SIG-M5 treated with dmso at 0.1 percent for 504 hours (cell line): ENCODE measurements at regions not wholly inside any gene's neighbourhood (a gene's known extent, or its start where the extent isn't known, plus 50 kb on each side); places are given as distances from the start of the nearest gene placed in this dataset.
"Not testable (repeated sequence)": the region's sequence is repeated elsewhere in the genome, so short reads cannot be mapped to it uniquely, and the experiment has no call there.

ENCODE experiments used
- DNase-seq: peaks from one replicate; lab custom pipeline; 2025; ENCODE audit not compliant: unreplicated experiment; lab: John Stamatoyannopoulos, UW

DNA sequence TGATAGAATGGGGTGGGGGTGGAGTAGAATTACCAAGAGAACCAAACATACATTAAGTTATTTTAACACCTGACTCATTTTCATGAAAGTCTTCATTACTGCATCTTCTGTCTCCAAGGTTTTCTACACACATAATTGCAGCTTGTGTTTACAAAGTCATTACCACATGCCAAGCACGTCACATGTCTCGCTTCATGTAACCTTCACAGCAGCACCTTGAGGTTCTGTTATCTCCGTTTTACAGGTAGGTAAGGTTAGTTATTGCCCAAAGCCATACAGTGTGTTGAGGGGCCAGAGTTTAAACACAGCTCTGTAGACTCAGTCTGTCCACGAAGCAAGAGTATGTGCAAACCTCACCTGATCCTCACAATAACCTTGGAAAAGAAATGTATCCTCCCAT lies 64.3 kb upstream of the RBM19 start:
- DNase-seq, result no peak

DNA sequence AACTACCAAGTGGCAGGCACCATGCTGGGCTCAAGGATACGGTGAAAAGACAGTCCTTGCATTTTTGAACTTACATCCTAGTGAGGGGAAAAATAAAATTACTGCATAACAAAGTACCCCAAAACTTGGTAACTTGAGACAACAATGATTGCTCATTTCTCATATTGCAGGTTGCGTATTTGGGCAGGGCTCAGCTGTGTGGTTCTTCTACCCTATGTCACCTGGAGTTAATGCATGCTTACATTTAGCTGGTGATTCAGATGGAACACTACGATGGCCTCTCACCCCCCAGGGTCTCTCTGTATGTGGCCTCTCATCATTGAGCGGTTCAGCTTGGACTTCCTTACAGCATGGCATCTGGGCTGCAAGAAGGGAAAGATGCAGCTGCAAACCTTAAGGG lies 60.7 kb upstream of the RBM19 start:
- DNase-seq, result no peak

DNA sequence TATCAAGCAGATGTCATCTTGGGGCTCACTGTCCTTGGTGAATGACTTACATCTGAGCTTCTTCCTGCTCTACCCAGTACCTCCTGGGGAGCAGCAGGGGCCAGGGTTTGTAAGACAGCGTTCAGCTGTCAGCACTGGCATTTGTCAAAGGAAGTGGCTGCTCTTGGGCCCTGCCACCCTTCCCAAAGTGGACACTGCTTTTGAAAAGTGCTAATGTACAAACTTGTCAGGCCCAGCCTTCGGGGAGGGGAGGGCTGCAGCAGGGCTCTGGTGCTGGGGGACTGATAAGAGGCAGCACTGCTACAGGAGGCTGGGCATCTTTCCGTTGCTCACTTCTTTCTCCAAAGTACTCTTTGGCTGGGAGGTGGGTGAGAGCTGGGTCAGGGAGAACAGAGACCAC lies 59.8 kb upstream of the RBM19 start:
- DNase-seq, result no peak

DNA sequence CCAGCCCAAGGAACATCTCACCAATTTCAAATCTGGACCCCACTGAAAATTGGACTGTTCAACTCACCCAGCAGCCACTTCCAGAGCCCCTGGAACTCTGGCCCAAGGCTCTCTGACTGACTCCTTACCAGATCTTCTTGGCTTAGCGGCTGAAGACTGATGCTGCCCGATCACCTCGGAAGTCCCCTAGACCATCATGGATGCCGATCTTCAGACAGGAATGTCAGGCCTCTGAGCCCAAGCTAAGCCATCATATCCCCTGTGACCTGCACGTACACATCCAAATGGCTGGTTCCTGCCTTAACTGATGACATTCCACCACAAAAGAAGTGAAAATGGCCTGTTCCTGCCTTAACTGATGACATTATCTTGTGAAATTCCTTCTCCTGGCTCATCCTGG lies 56.0 kb upstream of the RBM19 start:
- DNase-seq, result not testable (repeated sequence)

GRCh38 chr12:114018669-114019068 lies 52.5 kb upstream of the RBM19 start:
- DNase-seq, result no peak
